Fibroblast of the conjunctiva (primary cell): ENCODE measurements at regions not wholly inside any gene's neighbourhood (a gene's known extent, or its start where the extent isn't known, plus 50 kb on each side); places are given as distances from the start of the nearest gene placed in this dataset.

ENCODE experiments used
- DNase-seq: peaks from one replicate; pipeline ENCODE4 v3.0.0-alpha.2; 2010; ENCODE audit warnings: low read depth

DNA sequence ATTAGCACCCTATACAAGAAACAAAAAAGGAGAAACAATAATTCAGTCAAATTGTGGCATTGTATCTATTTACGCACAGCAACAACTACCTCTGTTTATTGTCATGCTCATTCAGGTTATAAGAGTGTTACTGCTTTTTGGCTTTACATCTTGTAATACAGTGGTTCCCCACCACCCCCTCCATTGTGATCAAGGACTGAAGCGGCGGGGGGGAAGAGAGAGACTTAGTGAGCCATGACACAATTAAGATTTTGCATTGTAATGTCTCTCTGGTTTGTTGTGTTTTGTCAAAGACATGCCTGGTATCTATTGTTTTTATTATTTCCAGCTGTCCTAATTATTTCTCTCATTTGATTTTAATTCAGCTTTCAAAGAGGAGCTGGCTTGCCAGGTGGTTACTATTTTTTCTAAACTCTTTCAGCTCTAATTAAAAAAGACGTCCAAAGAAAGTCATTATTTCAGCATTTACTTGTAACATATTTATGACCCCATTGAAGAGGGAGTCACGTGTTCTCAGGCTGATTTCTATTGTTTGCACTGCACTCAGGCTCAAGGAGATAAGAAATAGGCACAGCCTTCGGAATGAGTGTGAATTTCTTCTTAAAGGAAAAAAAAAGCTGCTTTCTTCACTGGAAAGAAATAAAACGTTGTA is 234.4 kb upstream of the TBL1XR1 start:
- no peak for DNase-seq

DNA sequence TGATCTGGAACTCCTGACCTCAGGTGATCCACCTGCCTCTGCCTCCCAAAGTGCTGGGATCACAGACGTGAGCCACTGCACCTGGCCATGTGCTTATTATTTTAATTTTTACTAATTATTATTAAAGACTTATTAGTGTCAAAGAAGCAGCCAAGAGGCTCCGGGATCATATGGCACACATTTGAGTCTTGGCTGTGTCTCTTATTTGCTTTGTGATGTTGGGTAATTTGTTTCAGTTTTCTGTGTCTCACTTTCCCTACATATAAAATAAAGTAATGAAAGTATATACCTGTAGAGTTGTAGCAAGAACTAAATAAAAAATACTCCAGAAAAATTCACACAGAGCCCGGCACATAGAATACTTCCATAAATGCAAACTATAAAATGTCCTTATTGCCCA is 238.0 kb upstream of the TBL1XR1 start:
- DNase-seq = no peak

DNA sequence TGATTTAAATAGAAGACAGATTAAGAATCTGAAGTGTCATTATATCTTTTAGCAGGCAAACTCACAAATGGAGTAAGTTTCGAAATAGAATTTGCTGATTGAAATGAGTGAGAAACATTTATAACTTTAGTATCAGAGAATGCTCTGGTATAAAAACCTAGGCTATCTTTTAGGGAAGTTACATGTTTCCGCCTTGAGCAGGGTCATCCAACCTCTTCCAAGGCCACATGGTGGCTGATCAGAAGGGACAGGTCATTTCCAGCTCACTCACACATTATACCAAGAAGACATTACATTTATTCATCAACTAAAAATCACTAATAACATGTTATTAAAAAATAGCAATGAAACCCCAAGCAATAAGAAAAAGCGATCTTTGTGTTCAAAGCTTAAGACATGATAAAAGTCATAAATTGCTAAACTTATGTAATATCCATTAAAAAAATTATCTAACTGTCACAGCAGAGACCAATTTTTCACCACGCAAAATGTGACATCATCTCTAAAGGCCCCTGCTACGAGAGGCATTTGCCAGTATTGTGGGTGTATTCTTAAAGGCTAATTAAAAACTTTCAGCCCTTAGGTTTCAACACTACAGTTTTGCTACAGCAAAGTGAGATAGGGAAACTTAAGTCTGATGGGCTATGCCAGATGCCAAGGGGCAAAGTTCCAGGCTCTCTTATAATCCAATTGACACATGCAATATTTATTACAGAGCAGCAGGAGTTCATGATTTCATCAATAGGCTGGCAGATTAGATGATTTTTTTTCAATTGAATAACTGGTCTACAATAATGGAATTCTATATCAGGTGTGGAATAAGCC is 240.4 kb upstream of the TBL1XR1 start:
- DNase-seq = no peak

GRCh38 chr3:177438596-177439220 is 241.4 kb upstream of the TBL1XR1 start:
- no peak for DNase-seq

DNA sequence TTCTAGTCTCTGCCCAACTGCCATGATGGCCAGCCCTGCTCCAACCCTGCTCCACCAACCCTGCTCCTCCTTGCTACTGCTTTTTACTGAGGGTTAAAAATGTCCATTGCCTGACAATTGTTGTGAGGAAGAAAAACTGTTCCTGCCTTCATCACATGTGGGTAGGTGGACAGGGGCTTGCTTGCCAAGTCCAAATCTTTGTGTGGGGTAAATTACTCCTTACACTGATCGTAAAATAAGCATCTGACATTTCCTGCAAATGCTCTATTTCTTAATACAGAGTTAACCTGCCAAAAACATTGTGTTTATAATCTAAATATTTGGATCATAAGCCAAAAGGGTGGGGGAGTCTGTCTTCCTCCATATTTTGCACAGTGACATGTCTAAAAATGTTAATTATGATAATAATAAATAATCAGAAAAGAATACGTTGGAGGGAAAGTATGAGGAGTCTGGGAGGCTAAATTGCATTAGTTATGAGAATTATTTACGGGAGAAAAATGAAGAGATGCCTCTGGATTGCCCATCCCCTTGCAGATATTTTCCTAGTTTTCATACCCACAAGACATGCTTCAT is 242.5 kb upstream of the TBL1XR1 start:
- peak; percentile 21 for DNase-seq

DNA sequence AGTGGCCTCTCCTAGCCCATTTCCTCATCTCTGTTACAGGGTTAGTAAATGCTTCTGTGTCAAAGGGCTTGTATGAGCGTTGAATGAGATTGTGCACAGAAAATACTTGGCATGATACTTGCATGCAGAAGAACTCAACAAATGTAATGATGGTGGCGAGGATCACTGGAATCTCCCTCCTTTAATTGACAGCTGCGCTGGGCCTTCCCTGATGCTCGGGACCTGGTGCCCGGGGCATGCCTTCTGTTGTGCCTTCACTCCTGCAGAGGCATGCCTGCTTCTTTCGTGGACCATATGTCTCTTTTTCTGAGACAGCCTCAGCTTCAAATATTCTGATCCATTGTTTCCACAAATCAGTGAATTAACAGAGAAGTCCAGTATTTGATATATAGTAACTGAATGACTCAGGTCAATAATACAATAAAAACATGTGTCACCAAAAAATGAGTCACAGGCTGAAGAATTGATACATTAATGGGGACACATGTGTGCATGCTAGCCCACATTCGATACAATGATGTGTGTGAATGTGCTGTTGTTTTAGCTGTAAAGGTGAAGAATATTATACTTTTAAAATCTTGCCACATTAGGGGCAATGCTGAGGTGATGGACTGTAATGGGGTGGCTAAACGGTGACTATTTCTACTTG is 243.3 kb upstream of the TBL1XR1 start:
- DNase-seq = no peak

DNA sequence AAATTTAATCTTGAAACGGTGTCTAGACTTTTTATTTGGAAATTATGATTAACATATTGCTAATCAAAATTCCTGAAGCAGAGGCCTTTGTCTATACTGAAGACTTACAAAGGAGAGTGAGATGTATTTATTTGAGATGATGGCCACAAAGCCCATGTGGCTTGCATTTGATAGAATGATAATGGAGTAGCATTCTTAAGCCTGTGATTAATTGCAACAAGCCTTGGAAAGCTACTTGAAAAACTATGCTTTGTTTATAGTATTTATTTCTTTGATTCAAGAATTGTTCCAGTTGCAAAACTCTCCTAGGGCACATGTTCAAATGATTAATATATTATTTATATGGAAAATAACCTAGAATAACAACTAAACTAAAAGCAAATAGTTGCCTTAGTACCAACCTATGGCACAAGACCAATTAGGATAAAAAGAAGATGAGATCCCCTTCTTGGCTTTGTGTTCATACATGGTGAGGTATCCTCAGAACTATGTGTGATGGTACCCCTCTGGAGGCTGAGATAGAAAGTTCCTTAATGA is 244.1 kb upstream of the TBL1XR1 start:
- DNase-seq = peak; percentile 40

DNA sequence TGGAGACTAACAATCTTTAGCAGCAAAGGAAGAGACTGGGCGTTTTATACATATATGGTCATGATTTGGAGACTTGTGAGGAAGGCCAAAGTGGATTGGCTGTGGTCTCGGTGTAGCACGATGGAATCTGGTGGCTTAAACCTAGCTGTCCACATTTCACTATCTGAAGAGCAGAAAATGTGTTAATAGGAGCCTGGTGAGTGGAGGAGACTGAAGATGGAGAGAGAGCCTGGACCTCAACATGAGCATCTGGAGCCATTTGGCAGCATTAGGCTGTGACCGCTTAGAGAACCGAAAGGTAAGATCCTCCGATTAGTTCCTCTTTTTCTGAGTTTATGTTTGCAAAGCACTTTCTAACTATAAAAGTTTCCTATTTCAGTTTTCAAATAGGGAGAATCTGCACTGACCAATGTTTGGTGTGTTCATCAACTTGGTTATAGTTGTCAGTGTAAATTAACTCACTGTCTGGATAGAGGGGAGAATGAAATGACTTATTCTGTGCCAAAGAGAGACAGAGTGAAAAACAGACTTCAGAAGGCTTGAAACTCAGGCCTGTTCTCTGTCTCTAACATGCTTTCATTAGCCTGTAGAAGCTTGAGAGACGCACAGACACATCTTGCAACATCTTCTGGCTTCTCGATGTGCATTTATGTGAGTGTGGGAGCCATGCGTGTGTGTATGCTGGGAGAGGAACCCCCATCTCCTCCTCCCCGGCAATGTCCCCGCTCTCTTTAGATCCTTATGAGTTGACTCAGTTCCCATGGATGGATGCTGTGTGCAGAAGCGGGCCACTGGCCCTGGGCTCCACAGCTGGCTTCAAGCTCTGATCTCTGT is 244.7 kb upstream of the TBL1XR1 start:
- no peak for DNase-seq

GRCh38 chr3:177443469-177443868 is 246.2 kb upstream of the TBL1XR1 start:
- DNase-seq = no peak

DNA sequence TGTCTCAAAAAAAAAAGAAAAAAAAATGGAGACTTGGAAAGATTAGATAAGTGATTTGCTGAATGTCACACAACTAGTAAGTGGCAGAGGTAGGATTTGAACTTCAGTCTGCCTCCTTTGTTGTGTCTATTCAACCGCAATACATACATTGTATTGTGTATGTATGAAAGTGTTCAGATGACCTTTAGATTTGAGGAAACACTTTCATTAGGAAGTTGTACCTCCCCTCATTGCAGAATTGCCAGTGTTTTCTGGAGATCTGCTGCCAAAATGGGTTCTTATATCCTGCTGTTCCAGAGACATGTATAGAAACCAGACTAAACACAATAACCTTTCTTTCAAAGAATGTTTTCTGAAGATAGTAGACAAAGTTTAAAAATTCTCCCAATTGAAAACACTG is 247.4 kb upstream of the TBL1XR1 start:
- DNase-seq = no peak

GRCh38 chr3:177445549-177445948 is 248.3 kb upstream of the TBL1XR1 start:
- no peak for DNase-seq

DNA sequence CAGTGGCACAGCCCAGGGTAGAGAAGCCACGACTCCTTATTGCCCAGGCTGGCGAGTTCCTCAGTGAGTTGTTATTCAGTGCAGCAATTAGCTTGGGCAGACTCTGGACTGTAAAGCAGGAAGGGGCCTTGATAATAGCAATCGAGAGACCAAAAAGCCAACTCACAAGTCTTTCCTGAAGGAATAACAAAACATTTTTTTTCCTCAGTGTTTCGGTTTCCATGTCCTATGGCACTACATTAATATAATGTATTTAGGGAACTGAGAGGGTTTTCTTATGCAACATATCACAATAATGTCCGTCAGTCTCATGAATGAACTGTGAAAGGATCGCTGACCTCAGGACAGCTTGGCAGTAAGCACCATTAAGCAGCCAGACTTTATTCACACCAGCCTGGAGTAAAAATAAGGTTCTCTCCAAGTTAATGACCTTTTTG is 248.9 kb upstream of the TBL1XR1 start:
- no peak for DNase-seq

- no peak for DNase-seq
Observed at GRCh38 chr3:177447938-177448337, 250.7 kb upstream of the TBL1XR1 start.

GRCh38 chr3:177448987-177449359 is 251.7 kb upstream of the TBL1XR1 start:
- DNase-seq = no peak

DNA sequence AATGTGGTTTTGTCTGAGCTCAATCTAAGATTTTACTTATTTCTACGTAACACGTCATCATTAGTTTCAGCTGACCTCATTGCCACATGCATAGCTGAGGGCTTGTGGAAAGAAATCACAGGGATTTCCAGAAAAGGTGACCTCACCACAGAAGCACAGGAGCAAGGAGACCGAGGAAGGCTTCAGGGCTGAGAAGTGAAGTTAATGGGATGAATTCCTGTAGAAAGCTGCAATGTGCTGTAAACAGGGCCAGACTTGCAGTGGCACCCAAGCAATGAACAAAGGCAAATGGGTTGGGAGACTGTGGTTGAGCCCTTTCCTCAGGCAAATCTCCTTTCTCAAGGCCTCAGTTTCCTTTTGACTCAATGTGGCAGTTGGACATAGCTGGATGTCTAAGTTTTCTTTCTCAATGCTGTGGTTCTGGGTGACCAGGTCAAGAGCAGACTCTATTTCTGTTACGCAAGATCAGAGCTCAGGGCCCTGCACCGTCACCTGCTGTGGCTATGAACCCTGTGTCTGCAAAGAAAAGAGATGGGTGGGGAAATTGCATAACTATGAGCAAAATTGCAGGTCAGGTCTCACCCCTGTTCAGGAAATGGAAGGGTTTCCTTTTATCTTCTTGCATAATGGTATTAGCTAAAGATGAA is 252.2 kb upstream of the TBL1XR1 start:
- no peak for DNase-seq

GRCh38 chr3:177451301-177451750 is 254.0 kb upstream of the TBL1XR1 start:
- no peak for DNase-seq

GRCh38 chr3:177451864-177452830 is 254.9 kb upstream of the TBL1XR1 start:
- DNase-seq = peak; percentile 75

GRCh38 chr3:177452831-177453450 is 255.7 kb upstream of the TBL1XR1 start:
- DNase-seq = no peak

DNA sequence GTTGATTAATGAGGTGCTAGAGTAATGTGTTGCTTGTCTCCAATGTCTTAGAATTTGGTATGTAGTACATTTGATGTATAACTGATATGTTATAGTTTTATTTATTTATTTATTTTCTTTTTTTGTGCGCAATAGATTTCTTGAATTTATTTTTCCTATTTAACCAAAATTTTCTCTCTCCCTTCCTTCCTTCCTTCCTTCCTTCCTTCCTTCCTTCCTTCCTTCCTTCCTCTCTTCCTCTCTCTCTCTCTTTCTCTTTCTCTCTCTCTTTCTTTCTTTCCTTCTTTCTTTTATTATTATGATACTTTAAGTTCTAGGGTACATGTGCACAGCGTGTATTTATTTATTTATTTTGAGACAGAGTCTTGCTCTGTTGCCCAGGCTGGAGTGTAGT is 256.2 kb upstream of the TBL1XR1 start:
- no peak for DNase-seq
